GM12873 (cell line): ENCODE measurements at regions not wholly inside any gene's neighbourhood (a gene's known extent, or its start where the extent isn't known, plus 50 kb on each side); places are given as distances from the start of the nearest gene placed in this dataset.

Source experiments
- TF ChIP-seq, protein P1 (sequence below): IDR thresholded peaks from 2 replicates; pipeline ENCODE4 v1.5.1; 2012; ENCODE audit warnings: low read depth, mild to moderate bottlenecking, moderate library complexity, low read length, control low read depth; ENCODE audit not compliant: insufficient read depth; ENCODE audit errors: missing control alignments

GRCh38 chr13:39803156-39803555 lies 147.7 kb downstream of the COG6 start:
- TF ChIP-seq, protein P1, sequence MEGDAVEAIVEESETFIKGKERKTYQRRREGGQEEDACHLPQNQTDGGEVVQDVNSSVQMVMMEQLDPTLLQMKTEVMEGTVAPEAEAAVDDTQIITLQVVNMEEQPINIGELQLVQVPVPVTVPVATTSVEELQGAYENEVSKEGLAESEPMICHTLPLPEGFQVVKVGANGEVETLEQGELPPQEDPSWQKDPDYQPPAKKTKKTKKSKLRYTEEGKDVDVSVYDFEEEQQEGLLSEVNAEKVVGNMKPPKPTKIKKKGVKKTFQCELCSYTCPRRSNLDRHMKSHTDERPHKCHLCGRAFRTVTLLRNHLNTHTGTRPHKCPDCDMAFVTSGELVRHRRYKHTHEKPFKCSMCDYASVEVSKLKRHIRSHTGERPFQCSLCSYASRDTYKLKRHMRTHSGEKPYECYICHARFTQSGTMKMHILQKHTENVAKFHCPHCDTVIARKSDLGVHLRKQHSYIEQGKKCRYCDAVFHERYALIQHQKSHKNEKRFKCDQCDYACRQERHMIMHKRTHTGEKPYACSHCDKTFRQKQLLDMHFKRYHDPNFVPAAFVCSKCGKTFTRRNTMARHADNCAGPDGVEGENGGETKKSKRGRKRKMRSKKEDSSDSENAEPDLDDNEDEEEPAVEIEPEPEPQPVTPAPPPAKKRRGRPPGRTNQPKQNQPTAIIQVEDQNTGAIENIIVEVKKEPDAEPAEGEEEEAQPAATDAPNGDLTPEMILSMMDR: no peak

- TF ChIP-seq, protein P1: no peak
These were observed 148.4 kb downstream of the COG6 start for GRCh38 chr13:39803851-39804250.

GRCh38 chr13:39804332-39805210 lies 149.1 kb downstream of the COG6 start:
- TF ChIP-seq, protein P1: no peak

DNA sequence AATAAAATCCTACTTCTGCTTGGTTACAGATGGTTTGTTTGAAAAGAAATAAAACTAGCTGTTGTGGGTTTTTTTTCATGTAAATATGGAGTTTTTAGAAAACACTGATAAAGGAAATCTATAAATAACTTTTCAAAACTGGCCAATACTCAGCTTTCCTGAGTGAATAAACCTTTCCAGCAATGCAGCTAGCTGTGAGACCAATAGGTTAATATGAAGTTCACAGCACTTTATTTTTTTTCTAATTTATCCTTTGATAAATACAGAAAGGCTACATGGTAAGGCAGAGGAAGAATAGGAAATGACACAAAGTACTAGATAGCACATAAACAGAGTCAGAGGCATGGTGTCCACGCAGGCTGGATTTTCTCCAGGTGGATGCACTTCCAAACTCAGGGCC lies 154.0 kb downstream of the COG6 start:
- TF ChIP-seq, protein P1: no peak

DNA sequence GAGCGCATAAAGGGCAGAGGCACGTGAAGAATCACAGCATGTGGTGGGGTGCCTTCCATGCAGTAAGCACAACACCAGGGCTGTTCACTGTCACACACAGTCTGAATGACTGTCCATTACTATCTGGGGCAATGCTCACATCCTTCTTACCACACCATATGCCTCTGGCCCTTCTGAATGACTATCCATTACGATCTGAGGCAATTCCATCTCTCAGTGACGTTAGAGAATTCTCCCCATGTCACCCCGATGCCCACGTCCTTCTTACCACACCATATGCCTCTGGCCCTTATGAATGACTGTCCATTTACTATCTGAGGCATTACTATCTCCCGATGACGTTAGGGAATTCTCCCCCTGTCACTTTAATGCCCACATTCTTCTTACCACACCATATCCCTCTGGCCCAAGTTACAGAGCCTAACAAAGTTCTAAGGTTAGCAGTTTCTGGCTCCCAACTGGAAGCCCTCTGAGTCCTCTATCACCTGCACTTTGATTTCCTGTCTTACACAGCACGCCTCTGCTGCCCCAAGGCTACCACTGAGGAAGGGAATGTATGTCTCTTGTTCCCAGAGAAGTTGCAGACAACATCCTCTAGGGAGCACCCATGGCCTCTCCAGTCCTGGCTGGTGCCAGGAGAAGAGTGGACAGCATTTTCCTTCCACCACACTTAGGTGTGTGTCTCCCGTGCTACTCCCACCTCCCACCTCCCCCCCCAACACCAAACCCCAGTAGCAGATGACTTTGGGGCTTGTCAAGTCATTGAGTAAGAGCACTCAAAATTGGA lies 154.8 kb downstream of the COG6 start:
- TF ChIP-seq, protein P1: no peak

DNA sequence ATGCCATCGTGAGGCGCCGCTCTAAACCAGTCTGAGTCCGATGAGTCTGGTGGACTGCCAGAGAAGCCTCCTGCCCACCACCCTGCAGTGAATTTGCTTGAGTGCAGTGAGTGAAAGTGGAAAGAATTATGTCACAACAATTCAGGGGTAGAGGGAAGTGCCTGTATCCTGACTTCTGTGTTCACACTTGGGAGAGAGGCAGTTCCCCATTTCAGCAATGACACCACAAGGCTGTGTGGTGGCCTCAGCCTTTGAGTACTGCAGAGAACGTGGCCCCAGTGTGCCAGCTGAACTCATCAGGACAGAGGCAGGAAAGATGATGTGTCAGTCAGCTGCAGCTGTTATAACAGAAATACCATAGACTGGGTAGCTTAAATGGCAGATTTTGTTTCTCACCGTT lies 155.6 kb downstream of the COG6 start:
- TF ChIP-seq, protein P1: no peak

- TF ChIP-seq, protein P1: peak; percentile 48
These were observed 156.2 kb downstream of the COG6 start for GRCh38 chr13:39811696-39812095.
